ENCODE measurements at regions not wholly inside any gene's neighbourhood (a gene's known extent, or its start where the extent isn't known, plus 50 kb on each side); places are given as distances from the start of the nearest gene placed in this dataset.

- DNase-seq (ENCODE audit: low read depth): no peak
- H3K4me3 ChIP-seq (ENCODE audit: control insufficient read depth, low read depth, low read length): no peak overlapping the region
- TF ChIP-seq, protein P1, sequence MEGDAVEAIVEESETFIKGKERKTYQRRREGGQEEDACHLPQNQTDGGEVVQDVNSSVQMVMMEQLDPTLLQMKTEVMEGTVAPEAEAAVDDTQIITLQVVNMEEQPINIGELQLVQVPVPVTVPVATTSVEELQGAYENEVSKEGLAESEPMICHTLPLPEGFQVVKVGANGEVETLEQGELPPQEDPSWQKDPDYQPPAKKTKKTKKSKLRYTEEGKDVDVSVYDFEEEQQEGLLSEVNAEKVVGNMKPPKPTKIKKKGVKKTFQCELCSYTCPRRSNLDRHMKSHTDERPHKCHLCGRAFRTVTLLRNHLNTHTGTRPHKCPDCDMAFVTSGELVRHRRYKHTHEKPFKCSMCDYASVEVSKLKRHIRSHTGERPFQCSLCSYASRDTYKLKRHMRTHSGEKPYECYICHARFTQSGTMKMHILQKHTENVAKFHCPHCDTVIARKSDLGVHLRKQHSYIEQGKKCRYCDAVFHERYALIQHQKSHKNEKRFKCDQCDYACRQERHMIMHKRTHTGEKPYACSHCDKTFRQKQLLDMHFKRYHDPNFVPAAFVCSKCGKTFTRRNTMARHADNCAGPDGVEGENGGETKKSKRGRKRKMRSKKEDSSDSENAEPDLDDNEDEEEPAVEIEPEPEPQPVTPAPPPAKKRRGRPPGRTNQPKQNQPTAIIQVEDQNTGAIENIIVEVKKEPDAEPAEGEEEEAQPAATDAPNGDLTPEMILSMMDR (IDR thresholded peaks at IDR 0.05; ENCODE audit: control insufficient read depth, insufficient read depth, low read depth, low read length, missing control alignments): no peak
These were observed 321.1 kb downstream of the HS3ST3B1 start for GRCh38 chr17:14621826-14622614.

- no peak for DNase-seq (ENCODE audit: low read depth)
- H3K4me3 ChIP-seq (ENCODE audit: control insufficient read depth, low read depth, low read length): no peak overlapping the region
- TF ChIP-seq, protein P1 (IDR thresholded peaks at IDR 0.05; ENCODE audit: control insufficient read depth, insufficient read depth, low read depth, low read length, missing control alignments): no peak
These were observed 318.9 kb downstream of the HS3ST3B1 start for GRCh38 chr17:14619821-14620220.

DNA sequence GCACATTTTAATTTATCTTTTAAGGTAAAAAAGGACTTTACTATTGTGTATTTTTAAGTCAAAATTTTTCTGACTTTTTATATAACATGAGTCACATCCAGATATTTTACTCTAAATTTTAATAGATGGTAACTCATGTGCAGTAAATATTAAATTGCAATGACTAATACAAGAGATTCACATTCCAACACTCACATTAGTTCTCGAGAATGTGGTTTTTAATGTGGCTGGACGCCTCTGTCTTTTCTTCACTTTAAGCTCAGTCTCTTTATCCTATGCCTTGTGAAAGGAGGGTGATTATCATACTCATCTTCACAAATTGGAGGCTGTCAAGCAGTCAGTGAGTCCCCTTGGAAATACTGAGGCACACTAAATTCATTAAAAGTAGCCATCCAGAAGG is 315.6 kb downstream of the HS3ST3B1 start:
- DNase-seq (ENCODE audit: low read depth): peak; percentile 57
- TF ChIP-seq, protein P1 (IDR thresholded peaks at IDR 0.05; ENCODE audit: control insufficient read depth, insufficient read depth, low read depth, low read length, missing control alignments): no peak
- H3K4me3 ChIP-seq (ENCODE audit: control insufficient read depth, low read depth, low read length): no peak overlapping the region

DNA sequence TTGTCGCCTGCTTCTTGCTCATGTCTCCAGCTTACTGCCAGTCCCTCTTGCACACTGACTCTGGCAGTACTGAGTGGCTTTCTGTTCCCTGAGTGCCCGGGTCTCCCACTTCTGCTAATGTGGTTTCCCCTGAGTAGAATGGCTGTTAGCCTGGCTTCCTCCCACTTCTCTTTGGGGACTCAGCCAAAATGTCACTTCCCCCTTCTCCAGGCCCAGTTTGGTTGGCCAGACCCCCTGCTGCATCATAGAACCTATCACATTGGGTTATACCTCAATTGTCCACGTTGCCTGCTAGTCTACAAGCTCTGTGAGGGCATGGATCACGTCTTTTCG is 304.4 kb downstream of the HS3ST3B1 start:
- DNase-seq (ENCODE audit: low read depth): no peak
- H3K4me3 ChIP-seq (ENCODE audit: control insufficient read depth, low read depth, low read length): no peak overlapping the region
- TF ChIP-seq, protein P1 (IDR thresholded peaks at IDR 0.05; ENCODE audit: control insufficient read depth, insufficient read depth, low read depth, low read length, missing control alignments): no peak

DNA sequence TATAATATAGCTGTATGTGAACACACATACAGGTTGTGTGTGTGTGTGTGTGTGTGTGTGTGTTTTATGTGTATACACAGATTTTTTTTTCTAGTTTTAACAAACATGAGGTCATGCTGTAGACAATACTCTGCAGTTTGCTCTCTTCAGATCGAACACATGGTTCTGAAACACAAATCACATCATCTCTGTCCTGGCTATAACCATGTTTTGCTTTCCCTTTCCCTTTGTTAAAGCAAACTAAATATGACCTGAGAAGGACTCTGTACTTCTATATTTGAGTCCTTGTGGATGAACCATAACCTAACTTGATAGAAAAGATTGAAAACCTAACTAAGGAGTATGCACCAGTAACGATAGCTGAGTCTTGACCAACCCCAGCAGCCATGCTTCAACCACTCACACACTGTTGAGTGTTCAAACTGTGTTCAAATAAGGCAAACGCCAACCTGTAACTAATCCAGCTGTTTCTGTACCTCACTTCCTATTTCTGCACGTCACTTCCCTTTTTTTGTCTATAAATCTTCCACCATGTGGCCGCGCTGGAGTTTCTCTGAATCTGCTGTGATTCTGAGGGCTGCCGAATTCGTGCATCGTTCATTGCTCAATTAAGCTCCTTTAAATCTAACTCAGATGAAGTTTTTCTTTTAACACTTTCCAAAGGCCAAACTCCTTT is 303.8 kb downstream of the HS3ST3B1 start:
- no peak overlapping the region for H3K4me3 ChIP-seq (ENCODE audit: control insufficient read depth, low read depth, low read length)
- DNase-seq (ENCODE audit: low read depth): no peak
- TF ChIP-seq, protein P1 (IDR thresholded peaks at IDR 0.05; ENCODE audit: control insufficient read depth, insufficient read depth, low read depth, low read length, missing control alignments): no peak

DNA sequence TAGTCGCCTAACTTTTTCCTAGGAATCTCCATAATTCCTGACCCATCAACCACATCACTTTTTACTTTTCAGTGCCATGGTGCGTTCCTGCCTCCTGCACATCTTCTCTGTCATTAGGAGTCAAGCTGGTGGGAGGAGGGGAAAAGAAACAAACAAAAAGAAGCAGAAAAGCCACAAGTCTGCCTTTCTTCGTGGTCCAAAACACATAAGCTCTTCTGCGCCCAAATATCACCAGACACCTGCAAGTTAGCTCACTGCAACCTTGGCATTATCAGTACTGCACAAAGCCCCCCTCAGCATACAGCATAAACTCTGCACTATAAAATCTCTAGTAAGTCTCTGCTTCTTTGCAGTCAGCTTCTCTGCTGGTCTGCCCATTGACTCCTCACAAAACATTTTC is 295.3 kb downstream of the HS3ST3B1 start:
- no peak for DNase-seq (ENCODE audit: low read depth)
- no peak overlapping the region for H3K4me3 ChIP-seq (ENCODE audit: control insufficient read depth, low read depth, low read length)
- TF ChIP-seq, protein P1 (IDR thresholded peaks at IDR 0.05; ENCODE audit: control insufficient read depth, insufficient read depth, low read depth, low read length, missing control alignments): no peak
